ENCODE measurements at regions not wholly inside any gene's neighbourhood (a gene's known extent, or its start where the extent isn't known, plus 50 kb on each side); places are given as distances from the start of the nearest gene placed in this dataset.

DNA sequence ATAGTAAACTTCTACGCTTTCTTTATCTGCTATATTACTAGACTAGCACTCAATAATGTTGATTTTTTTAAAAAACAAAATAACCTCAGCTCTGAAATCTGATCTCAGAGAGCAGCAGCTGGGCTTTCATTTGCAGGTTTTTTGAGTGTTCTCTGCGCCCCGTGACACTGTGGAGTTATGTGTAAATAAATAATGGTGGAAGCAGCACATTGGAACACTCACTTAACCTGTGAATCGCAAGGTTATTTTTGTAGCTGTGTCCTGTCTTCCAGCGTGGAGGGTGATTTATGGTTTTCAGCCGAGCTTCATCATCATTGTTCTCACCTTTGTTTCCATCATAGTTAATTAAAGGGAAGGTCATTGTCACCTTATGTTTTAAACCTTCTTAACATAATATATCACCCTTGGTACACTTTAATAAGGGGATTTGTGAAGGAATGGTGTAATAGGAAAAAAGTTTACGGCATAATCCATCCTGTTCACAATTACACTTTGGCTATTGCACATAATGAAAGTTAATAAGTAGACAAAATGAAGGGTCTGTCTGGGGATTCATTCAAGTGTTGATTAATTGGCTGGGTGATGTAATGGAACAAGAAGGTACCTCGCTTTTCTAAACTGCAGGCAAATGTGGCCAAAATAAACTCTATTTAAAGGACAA lies 493.3 kb upstream of the ADAMTS16 start:
- H2AFZ ChIP-seq (ENCODE audit: low read length) = no peak overlapping the region
- no peak overlapping the region for H4K5ac ChIP-seq (ENCODE audit: insufficient read length, low read depth, low read length)
- H3T11ph ChIP-seq (ENCODE audit: low read length) = no peak overlapping the region
- peaks cover 2 to 3% of the 10 kb centered on the region in 2 experiments; a peak in 3 of 5 replicates for H3K9me3 Mint-ChIP-seq
- no peak overlapping the region for H2BK12ac ChIP-seq (ENCODE audit: insufficient read length, low read depth, low read length)
- no peak overlapping the region for H2BK120ac ChIP-seq (ENCODE audit: low read depth, low read length, poor library complexity, severe bottlenecking)
- no peaks in the 10 kb centered on the region for H3K4me1 ChIP-seq (ENCODE audit: insufficient read depth, low read length)
- H3K9me3 ChIP-seq (ENCODE audit: control insufficient read depth, low read depth, low read length) = peaks cover 4% of the 10 kb centered on the region
- H3K27ac ChIP-seq (ENCODE audit: insufficient read length, low read depth, low read length) = no peak overlapping the region
- H4K20me1 ChIP-seq (ENCODE audit: control insufficient read depth, insufficient read depth, insufficient read length) = no peaks in the 10 kb centered on the region
- H3K36me3 Mint-ChIP-seq (ENCODE audit: insufficient read depth in 1 of 3, low read depth in 3 of 3) = peaks cover 0 to 8% (median 2%) of the 10 kb centered on the region in 3 experiments; a peak in 2 of 7 replicates
- no peaks in the 10 kb centered on the region for H3K27me3 Mint-ChIP-seq (ENCODE audit: low read depth)
- H3K18ac ChIP-seq (ENCODE audit: insufficient read length, low read depth, low read length) = no peak overlapping the region
- no peak overlapping the region for H3K4me3 Mint-ChIP-seq
- H3K14ac ChIP-seq (ENCODE audit: insufficient read depth, low read length) = no peak overlapping the region
- no peak overlapping the region for H2BK15ac ChIP-seq (ENCODE audit: low read depth, low read length)
- no peaks in the 10 kb centered on the region for H3K23me2 ChIP-seq (ENCODE audit: insufficient read length, low read depth, low read length, poor library complexity, severe bottlenecking)
- no peaks in the 10 kb centered on the region for H3K79me1 ChIP-seq (ENCODE audit: insufficient read depth, low read depth, low read length, poor library complexity, severe bottlenecking)
- no peak overlapping the region for H3K23ac ChIP-seq (ENCODE audit: insufficient read length, low read depth, low read length)
- no peak overlapping the region for H3K9ac ChIP-seq (ENCODE audit: extremely low read depth, insufficient read length, low read length)
- TF ChIP-seq, protein P1, sequence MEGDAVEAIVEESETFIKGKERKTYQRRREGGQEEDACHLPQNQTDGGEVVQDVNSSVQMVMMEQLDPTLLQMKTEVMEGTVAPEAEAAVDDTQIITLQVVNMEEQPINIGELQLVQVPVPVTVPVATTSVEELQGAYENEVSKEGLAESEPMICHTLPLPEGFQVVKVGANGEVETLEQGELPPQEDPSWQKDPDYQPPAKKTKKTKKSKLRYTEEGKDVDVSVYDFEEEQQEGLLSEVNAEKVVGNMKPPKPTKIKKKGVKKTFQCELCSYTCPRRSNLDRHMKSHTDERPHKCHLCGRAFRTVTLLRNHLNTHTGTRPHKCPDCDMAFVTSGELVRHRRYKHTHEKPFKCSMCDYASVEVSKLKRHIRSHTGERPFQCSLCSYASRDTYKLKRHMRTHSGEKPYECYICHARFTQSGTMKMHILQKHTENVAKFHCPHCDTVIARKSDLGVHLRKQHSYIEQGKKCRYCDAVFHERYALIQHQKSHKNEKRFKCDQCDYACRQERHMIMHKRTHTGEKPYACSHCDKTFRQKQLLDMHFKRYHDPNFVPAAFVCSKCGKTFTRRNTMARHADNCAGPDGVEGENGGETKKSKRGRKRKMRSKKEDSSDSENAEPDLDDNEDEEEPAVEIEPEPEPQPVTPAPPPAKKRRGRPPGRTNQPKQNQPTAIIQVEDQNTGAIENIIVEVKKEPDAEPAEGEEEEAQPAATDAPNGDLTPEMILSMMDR (conservative IDR thresholded peaks at IDR 0.05) = no peak
- no peak overlapping the region for H2BK5ac ChIP-seq (ENCODE audit: insufficient read length, low read length)
- H3K56ac ChIP-seq (ENCODE audit: insufficient read length, low read depth, low read length) = no peak overlapping the region
- no CpG with 5 or more reads among the region's 8 CpGs for WGBS (ENCODE audit: extremely low coverage, insufficient read length, low lambda C conversion rate)
- H4K91ac ChIP-seq (ENCODE audit: insufficient read length, low read depth, low read length) = no peak overlapping the region
- H3K79me2 ChIP-seq (ENCODE audit: insufficient read depth, low read length) = no peaks in the 10 kb centered on the region
- no peaks in the 10 kb centered on the region for H3K27me3 ChIP-seq (ENCODE audit: insufficient read depth, low read length)
- no peaks in the 10 kb centered on the region; a peak in 1 of 4 replicates for H3K4me1 Mint-ChIP-seq
- H2AK5ac ChIP-seq (ENCODE audit: insufficient read length, low read length) = no peak overlapping the region
- H3K4me2 ChIP-seq (ENCODE audit: insufficient read depth, insufficient read length, low read length) = no peak overlapping the region
- H2BK20ac ChIP-seq (ENCODE audit: low read depth, low read length, poor library complexity, severe bottlenecking) = no peak overlapping the region
- no peak overlapping the region for H4K8ac ChIP-seq (replicated peaks; ENCODE audit: insufficient read length, low read depth, low read length)
- DNase-seq = no peak
- H3K27ac Mint-ChIP-seq = no peak overlapping the region
- no peak overlapping the region for H3K4ac ChIP-seq (ENCODE audit: low read depth, low read length)

All from H9 (cell line).